Trophoblast cell (in vitro differentiated cells and primary cell): ENCODE measurements at regions not wholly inside any gene's neighbourhood (a gene's known extent, or its start where the extent isn't known, plus 50 kb on each side); places are given as distances from the start of the nearest gene placed in this dataset.

ENCODE experiments used
- DNase-seq, 2 donors: peaks; one replicate each; pipeline ENCODE4 v3.0.0-alpha.2; 2016
- H2AFZ ChIP-seq: 2 replicates; pipeline ENCODE4 v1.6.1; 2013; ENCODE audit warnings: low read length, moderate library complexity, mild to moderate bottlenecking; ENCODE audit not compliant: insufficient read depth, poor library complexity
- H2AK5ac ChIP-seq: 2 replicates; pipeline ENCODE4 v1.6.1; 2013; ENCODE audit warnings: mild to moderate bottlenecking, low read length
- H2BK120ac ChIP-seq: 2 replicates; pipeline ENCODE4 v1.6.1; 2013; ENCODE audit warnings: low read length, mild to moderate bottlenecking, moderate library complexity; ENCODE audit not compliant: insufficient read depth, poor library complexity
- H2BK12ac ChIP-seq: 2 replicates; pipeline ENCODE4 v1.6.1; 2013; ENCODE audit warnings: mild to moderate bottlenecking, low read length, moderate library complexity
- H2BK5ac ChIP-seq: 2 replicates; pipeline ENCODE4 v1.6.1; 2013; ENCODE audit warnings: low read length, low read depth, moderate library complexity, mild to moderate bottlenecking; ENCODE audit not compliant: poor library complexity
- H3K14ac ChIP-seq: 2 replicates; pipeline ENCODE4 v1.6.1; 2013; ENCODE audit warnings: mild to moderate bottlenecking, low read length
- H3K18ac ChIP-seq: 2 replicates; pipeline ENCODE4 v1.6.1; 2013; ENCODE audit warnings: mild to moderate bottlenecking, low read length
- H3K23ac ChIP-seq: 2 replicates; pipeline ENCODE4 v1.6.1; 2013; ENCODE audit warnings: low read length
- H3K27ac ChIP-seq: 2 replicates; pipeline ENCODE4 v1.5.1; 2013; ENCODE audit warnings: low read depth, mild to moderate bottlenecking, inconsistent platforms, low read length, moderate library complexity
- H3K27me3 ChIP-seq: 2 replicates; pipeline ENCODE4 v1.6.1; 2013; ENCODE audit warnings: inconsistent platforms, mild to moderate bottlenecking, low read length, moderate library complexity; ENCODE audit not compliant: insufficient read depth
- H3K36me3 ChIP-seq, 2 experiments: 1 replicate in 1 of 2; 2 replicates in 1 of 2; pipeline ENCODE4 v1.6.1; 2013; ENCODE audit warnings: low read length in 2 of 2, mild to moderate bottlenecking in 2 of 2, moderate library complexity in 1 of 2; ENCODE audit not compliant: insufficient read depth in 2 of 2, control insufficient read depth in 1 of 2
- H3K4ac ChIP-seq: 2 replicates; pipeline ENCODE4 v1.6.1; 2013; ENCODE audit warnings: low read depth, mild to moderate bottlenecking, low read length, moderate library complexity
- H3K4me1 ChIP-seq, 2 experiments: 1 replicate in 1 of 2; 2 replicates in 1 of 2; pipeline ENCODE4 v1.6.1; 2013; ENCODE audit warnings: low read length in 2 of 2, mild to moderate bottlenecking in 2 of 2, moderate library complexity in 1 of 2; ENCODE audit not compliant: insufficient read depth in 2 of 2, control insufficient read depth in 1 of 2
- H3K4me2 ChIP-seq: 2 replicates; pipeline ENCODE4 v1.6.1; 2013; ENCODE audit warnings: inconsistent platforms, mild to moderate bottlenecking, low read length, moderate library complexity
- H3K4me3 ChIP-seq: 2 replicates; pipeline ENCODE4 v1.5.1; 2013; ENCODE audit warnings: mild to moderate bottlenecking, low read depth, low read length, inconsistent platforms
- H3K79me1 ChIP-seq: one replicate; pipeline ENCODE4 v1.6.1; 2013; ENCODE audit warnings: low read length
- H3K79me2 ChIP-seq: 2 replicates; pipeline ENCODE4 v1.6.1; 2013; ENCODE audit warnings: low read length, mild to moderate bottlenecking; ENCODE audit not compliant: control insufficient read depth, insufficient read depth, poor library complexity
- H3K9ac ChIP-seq: 2 replicates; pipeline ENCODE4 v1.6.1; 2013; ENCODE audit warnings: mild to moderate bottlenecking, low read length
- H3K9me3 ChIP-seq: 2 replicates; pipeline ENCODE4 v1.6.1; 2013; ENCODE audit warnings: low read depth, mild to moderate bottlenecking, control low read depth, inconsistent platforms, low read length; ENCODE audit not compliant: insufficient read depth
- H4K12ac ChIP-seq: 2 replicates; pipeline ENCODE4 v1.6.1; 2013; ENCODE audit warnings: low read depth, mild to moderate bottlenecking, low read length, moderate library complexity
- H4K8ac ChIP-seq: 2 replicates; pipeline ENCODE4 v1.6.1; 2013; ENCODE audit warnings: low read depth, mild to moderate bottlenecking, low read length, moderate library complexity
- H4K91ac ChIP-seq: one replicate; pipeline ENCODE4 v1.6.1; 2013; ENCODE audit warnings: low read depth, mild to moderate bottlenecking, low read length, moderate library complexity
- WGBS: extraction: QIAGEN DNeasy Blood & Tissue Kit; methylation state at CpG from one replicate; pipeline ENCODE4 v1.1.7; 2013; ENCODE audit warnings: missing lambda C conversion rate; ENCODE audit not compliant: insufficient read length, insufficient coverage; ENCODE audit errors: extremely low coverage; 5-methylcytosine and 5-hydroxymethylcytosine counted together

DNA sequence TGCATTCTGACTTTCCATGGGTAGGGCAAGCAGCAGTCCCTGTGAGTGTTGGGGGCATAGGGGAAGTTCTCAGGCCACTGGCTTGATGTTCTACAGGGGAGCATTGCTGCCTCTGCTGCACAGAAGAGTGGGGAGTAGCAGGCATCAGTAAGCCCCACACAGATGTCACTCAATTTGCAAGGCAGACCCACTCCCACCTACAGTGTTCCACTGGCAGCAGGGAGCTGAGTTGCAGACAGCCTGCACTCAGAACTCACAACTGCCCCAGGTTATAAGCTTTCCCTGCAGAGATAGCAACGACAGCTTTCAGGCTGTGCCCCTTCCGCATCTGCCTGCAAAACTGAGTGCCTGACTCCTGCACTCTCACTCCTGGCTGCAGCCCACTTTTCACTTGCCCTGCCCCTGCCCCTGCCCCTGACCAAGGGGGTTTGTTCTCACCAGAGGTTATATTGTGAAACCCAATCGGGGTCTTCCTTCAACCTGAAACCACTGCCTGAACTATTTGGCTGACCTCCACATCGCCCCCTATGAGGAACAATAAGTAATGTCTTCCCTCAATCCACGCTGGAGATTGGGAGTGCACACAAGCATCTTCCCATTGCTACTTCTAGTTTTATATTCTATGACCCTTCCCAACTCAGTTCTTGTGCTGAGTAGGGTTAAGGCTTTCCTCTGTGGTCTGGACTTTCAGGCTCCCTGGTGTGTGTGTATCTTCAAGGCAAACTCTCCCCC lies 227.4 kb upstream of the CXorf51B start:
- no peak overlapping the region for H3K27ac ChIP-seq
- no peak overlapping the region for H2AK5ac ChIP-seq
- H3K23ac ChIP-seq, result no peak overlapping the region
- H3K36me3 ChIP-seq, result no peaks in the 10 kb centered on the region
- H2AFZ ChIP-seq, result no peak overlapping the region
- H2BK12ac ChIP-seq, result no peak overlapping the region
- no peaks in the 10 kb centered on the region for H3K79me1 ChIP-seq
- no peak overlapping the region for H3K4ac ChIP-seq
- H2BK120ac ChIP-seq, result no peak overlapping the region
- no CpG with 5 or more reads among the region's 5 CpGs for WGBS
- H3K9ac ChIP-seq, result no peak overlapping the region
- no peak overlapping the region for H3K4me3 ChIP-seq
- no peak overlapping the region for H4K91ac ChIP-seq
- no peak overlapping the region for H3K4me2 ChIP-seq
- no peak overlapping the region for H2BK5ac ChIP-seq
- H3K14ac ChIP-seq, result no peak overlapping the region
- H4K12ac ChIP-seq, result no peak overlapping the region
- no peaks in the 10 kb centered on the region for H3K27me3 ChIP-seq
- no peaks in the 10 kb centered on the region for H3K4me1 ChIP-seq
- no peaks in the 10 kb centered on the region for H3K79me2 ChIP-seq
- H3K9me3 ChIP-seq, result no peaks in the 10 kb centered on the region
- no peak overlapping the region for H3K18ac ChIP-seq
- H4K8ac ChIP-seq, result no peak overlapping the region
- DNase-seq, result no peak

DNA sequence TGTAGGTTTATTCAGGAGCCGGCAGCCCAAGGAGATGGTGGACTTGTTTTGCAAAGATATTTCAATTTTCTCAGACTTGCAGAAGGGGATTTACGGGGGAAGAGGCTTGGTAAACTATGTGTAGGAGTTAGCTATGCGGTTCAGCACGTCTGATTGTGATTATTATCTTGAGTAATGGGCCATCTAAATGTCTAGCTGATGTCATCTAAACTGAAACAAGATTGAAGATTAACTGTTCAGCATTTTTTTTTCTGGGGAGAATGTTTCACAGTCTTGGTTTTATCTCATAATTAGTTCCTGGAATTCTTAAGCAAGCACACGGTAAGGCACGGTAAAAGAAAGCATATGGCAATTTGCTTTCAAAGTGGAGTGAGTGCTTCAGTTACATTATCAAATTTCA lies 207.3 kb upstream of the CXorf51B start:
- Histone ChIP-seq H3K23ac (no peak overlapping the region), H3K36me3 (no peaks in the 10 kb centered on the region), H4K91ac (no peak overlapping the region), H2BK120ac (no peak overlapping the region), H3K4me3 (no peak overlapping the region), H2BK5ac (no peak overlapping the region), H4K8ac (no peak overlapping the region), H3K18ac (no peak overlapping the region), H4K12ac (no peak overlapping the region), H3K9ac (no peak overlapping the region), H3K79me2 (no peaks in the 10 kb centered on the region), H2BK12ac (no peak overlapping the region), H3K9me3 (no peaks in the 10 kb centered on the region), H2AFZ (no peak overlapping the region), H3K79me1 (no peaks in the 10 kb centered on the region), H3K27me3 (no peaks in the 10 kb centered on the region), H3K4ac (no peak overlapping the region), H3K4me1 (no peaks in the 10 kb centered on the region), H3K14ac (no peak overlapping the region), H3K27ac (no peak overlapping the region), H2AK5ac (no peak overlapping the region), H3K4me2 (no peak overlapping the region)
- WGBS, result no CpG with 5 or more reads among the region's 6 CpGs
- DNase-seq, result peak; percentile 1 to 72

GRCh38 chrX:146604196-146604595 lies 205.4 kb upstream of the CXorf51B start:
- Histone ChIP-seq H2BK120ac (no peak overlapping the region), H3K18ac (no peak overlapping the region), H3K4me1 (no peaks in the 10 kb centered on the region), H2BK5ac (no peak overlapping the region), H3K27ac (no peak overlapping the region), H4K8ac (no peak overlapping the region), H3K27me3 (no peaks in the 10 kb centered on the region), H3K79me1 (no peaks in the 10 kb centered on the region), H2AK5ac (no peak overlapping the region), H3K9ac (no peak overlapping the region), H3K14ac (no peak overlapping the region), H3K9me3 (no peaks in the 10 kb centered on the region), H3K23ac (no peak overlapping the region), H3K4me2 (no peak overlapping the region), H3K4me3 (no peak overlapping the region), H3K79me2 (no peaks in the 10 kb centered on the region), H2BK12ac (no peak overlapping the region), H4K12ac (no peak overlapping the region), H2AFZ (no peak overlapping the region), H4K91ac (no peak overlapping the region), H3K4ac (no peak overlapping the region), H3K36me3 (no peaks in the 10 kb centered on the region)
- no CpG with 5 or more reads among the region's 2 CpGs for WGBS
- DNase-seq, result no peak

DNA sequence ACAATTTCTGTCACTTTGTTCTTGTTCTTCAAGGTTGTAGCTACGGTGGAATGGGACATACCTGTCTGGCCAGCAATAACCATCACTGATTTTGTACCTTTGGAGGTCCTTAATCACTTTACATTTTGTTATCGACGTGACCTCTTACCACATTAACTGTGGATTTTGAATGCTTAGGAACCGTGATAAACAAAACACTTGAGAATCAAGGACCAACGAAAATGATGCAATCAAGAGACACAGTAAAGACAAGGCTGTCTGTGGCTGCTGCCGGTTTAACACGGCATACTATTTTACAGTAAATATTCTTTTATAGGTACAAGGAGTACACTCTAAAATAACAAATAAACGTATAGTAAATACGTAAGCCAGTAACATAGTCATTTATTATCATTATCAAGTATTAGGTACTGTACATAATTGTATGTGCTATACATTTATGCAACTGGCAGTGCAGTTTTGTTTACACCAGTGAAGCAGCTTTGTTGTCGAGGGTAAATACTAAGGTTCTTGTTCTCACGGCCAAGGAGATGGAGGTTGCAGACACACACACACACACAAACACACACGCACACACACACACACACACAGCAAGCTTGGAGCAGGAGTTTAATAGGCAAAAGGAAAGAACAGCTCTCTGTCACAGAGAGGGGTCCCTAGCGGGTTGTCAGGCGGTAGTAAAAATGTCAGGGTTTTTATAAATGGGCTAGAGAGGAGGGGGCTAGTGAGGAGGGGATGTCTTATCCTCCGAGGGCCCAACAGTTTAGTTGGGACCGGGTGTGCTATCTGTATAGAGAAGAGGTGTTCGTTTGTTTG lies 194.7 kb upstream of the CXorf51B start:
- no peaks in the 10 kb centered on the region for H3K79me1 ChIP-seq
- no peak overlapping the region for H3K4me2 ChIP-seq
- no peak overlapping the region for H3K4me3 ChIP-seq
- H3K36me3 ChIP-seq, result no peaks in the 10 kb centered on the region
- no peak overlapping the region for H2BK120ac ChIP-seq
- H2AK5ac ChIP-seq, result no peak overlapping the region
- no peak overlapping the region for H4K8ac ChIP-seq
- no peaks in the 10 kb centered on the region for H3K27me3 ChIP-seq
- H3K14ac ChIP-seq, result no peak overlapping the region
- no peak overlapping the region for H3K18ac ChIP-seq
- H3K23ac ChIP-seq, result no peak overlapping the region
- H2BK12ac ChIP-seq, result no peak overlapping the region
- no peaks in the 10 kb centered on the region for H3K9me3 ChIP-seq
- no peak overlapping the region for H3K9ac ChIP-seq
- no peak overlapping the region for H3K27ac ChIP-seq
- H3K4me1 ChIP-seq, result no peaks in the 10 kb centered on the region
- no peak overlapping the region for H3K4ac ChIP-seq
- H4K12ac ChIP-seq, result no peak overlapping the region
- no CpG with 5 or more reads among the region's 17 CpGs for WGBS
- no peaks in the 10 kb centered on the region for H3K79me2 ChIP-seq
- no peak overlapping the region for H2BK5ac ChIP-seq
- no peak overlapping the region for H4K91ac ChIP-seq
- no peak for DNase-seq
- H2AFZ ChIP-seq, result no peak overlapping the region
